A673 (cell line): ENCODE measurements at regions not wholly inside any gene's neighbourhood (a gene's known extent, or its start where the extent isn't known, plus 50 kb on each side); places are given as distances from the start of the nearest gene placed in this dataset.

Experiments used
- CTCF ChIP-seq: fragments of 300-800, 200-600 bp; sonication (generic); conservative IDR thresholded peaks from 2 replicates; pipeline ENCODE4 v1.5.1; 2017; ENCODE audit warnings: low read depth, mild to moderate bottlenecking, antibody characterized with exemption, low read length, moderate library complexity, mixed read lengths
- EZH2 ChIP-seq: fragments of 200-600 bp; sonication (generic); IDR thresholded peaks from 2 replicates; pipeline ENCODE4 v1.6.1; 2017; ENCODE audit warnings: borderline replicate concordance, low read depth, mild to moderate bottlenecking, mixed read lengths, antibody characterized with exemption, low read length; ENCODE audit not compliant: poor library complexity, severe bottlenecking

GRCh38 chr14:58701604-58702003, 63.8 kb downstream of the DACT1 start:
- TF ChIP-seq CTCF (no peak), EZH2 (no peak)
